H1 (cell line): ENCODE measurements at regions not wholly inside any gene's neighbourhood (a gene's known extent, or its start where the extent isn't known, plus 50 kb on each side); places are given as distances from the start of the nearest gene placed in this dataset.

Experiments
- BACH1 ChIP-seq: IDR thresholded peaks from 2 replicates; pipeline ENCODE4 v1.6.1; 2012; ENCODE audit warnings: low read length, improper control_type of control experiment
- KDM1A ChIP-seq: fragments of 200-600, 300-600 bp; sonication (generic); IDR thresholded peaks from 2 replicates; pipeline ENCODE4 v1.7.1; 2016; ENCODE audit warnings: mild to moderate bottlenecking, low read length, borderline replicate concordance
- TF ChIP-seq, protein P1 (sequence below): fragments of 300-600 bp; sonication (generic); IDR thresholded peaks from 2 replicates; pipeline ENCODE4 v1.7.1; 2012; ENCODE audit warnings: low read length, moderate library complexity, mild to moderate bottlenecking, inconsistent platforms; ENCODE audit not compliant: insufficient replicate concordance

DNA sequence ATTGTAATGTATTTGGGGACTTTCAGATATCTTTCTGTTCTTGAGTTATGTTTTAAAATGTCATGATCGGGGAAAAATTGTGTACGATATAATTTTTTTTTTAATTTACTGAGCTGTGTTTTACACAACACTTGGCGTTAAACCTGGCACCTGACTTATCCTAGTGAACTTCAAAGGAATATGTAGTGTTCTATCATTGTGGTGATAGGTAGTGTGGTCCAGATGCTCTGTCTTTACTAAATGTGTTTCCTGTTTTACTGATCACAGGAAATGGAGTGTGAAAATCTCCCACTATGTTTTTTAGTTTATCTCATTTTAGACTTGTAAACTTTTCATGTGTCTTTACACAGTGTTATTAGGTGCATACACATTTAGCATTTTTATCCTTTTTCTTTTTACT is 98.0 kb downstream of the SLC5A7 start (continued):
- TF ChIP-seq, protein P1, sequence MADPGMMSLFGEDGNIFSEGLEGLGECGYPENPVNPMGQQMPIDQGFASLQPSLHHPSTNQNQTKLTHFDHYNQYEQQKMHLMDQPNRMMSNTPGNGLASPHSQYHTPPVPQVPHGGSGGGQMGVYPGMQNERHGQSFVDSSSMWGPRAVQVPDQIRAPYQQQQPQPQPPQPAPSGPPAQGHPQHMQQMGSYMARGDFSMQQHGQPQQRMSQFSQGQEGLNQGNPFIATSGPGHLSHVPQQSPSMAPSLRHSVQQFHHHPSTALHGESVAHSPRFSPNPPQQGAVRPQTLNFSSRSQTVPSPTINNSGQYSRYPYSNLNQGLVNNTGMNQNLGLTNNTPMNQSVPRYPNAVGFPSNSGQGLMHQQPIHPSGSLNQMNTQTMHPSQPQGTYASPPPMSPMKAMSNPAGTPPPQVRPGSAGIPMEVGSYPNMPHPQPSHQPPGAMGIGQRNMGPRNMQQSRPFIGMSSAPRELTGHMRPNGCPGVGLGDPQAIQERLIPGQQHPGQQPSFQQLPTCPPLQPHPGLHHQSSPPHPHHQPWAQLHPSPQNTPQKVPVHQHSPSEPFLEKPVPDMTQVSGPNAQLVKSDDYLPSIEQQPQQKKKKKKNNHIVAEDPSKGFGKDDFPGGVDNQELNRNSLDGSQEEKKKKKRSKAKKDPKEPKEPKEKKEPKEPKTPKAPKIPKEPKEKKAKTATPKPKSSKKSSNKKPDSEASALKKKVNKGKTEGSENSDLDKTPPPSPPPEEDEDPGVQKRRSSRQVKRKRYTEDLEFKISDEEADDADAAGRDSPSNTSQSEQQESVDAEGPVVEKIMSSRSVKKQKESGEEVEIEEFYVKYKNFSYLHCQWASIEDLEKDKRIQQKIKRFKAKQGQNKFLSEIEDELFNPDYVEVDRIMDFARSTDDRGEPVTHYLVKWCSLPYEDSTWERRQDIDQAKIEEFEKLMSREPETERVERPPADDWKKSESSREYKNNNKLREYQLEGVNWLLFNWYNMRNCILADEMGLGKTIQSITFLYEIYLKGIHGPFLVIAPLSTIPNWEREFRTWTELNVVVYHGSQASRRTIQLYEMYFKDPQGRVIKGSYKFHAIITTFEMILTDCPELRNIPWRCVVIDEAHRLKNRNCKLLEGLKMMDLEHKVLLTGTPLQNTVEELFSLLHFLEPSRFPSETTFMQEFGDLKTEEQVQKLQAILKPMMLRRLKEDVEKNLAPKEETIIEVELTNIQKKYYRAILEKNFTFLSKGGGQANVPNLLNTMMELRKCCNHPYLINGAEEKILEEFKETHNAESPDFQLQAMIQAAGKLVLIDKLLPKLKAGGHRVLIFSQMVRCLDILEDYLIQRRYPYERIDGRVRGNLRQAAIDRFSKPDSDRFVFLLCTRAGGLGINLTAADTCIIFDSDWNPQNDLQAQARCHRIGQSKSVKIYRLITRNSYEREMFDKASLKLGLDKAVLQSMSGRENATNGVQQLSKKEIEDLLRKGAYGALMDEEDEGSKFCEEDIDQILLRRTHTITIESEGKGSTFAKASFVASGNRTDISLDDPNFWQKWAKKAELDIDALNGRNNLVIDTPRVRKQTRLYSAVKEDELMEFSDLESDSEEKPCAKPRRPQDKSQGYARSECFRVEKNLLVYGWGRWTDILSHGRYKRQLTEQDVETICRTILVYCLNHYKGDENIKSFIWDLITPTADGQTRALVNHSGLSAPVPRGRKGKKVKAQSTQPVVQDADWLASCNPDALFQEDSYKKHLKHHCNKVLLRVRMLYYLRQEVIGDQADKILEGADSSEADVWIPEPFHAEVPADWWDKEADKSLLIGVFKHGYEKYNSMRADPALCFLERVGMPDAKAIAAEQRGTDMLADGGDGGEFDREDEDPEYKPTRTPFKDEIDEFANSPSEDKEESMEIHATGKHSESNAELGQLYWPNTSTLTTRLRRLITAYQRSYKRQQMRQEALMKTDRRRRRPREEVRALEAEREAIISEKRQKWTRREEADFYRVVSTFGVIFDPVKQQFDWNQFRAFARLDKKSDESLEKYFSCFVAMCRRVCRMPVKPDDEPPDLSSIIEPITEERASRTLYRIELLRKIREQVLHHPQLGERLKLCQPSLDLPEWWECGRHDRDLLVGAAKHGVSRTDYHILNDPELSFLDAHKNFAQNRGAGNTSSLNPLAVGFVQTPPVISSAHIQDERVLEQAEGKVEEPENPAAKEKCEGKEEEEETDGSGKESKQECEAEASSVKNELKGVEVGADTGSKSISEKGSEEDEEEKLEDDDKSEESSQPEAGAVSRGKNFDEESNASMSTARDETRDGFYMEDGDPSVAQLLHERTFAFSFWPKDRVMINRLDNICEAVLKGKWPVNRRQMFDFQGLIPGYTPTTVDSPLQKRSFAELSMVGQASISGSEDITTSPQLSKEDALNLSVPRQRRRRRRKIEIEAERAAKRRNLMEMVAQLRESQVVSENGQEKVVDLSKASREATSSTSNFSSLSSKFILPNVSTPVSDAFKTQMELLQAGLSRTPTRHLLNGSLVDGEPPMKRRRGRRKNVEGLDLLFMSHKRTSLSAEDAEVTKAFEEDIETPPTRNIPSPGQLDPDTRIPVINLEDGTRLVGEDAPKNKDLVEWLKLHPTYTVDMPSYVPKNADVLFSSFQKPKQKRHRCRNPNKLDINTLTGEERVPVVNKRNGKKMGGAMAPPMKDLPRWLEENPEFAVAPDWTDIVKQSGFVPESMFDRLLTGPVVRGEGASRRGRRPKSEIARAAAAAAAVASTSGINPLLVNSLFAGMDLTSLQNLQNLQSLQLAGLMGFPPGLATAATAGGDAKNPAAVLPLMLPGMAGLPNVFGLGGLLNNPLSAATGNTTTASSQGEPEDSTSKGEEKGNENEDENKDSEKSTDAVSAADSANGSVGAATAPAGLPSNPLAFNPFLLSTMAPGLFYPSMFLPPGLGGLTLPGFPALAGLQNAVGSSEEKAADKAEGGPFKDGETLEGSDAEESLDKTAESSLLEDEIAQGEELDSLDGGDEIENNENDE = no peak
- TF ChIP-seq KDM1A (no peak), BACH1 (no peak)
